Neural progenitor cell (in vitro differentiated cells): ENCODE measurements at regions not wholly inside any gene's neighbourhood (a gene's known extent, or its start where the extent isn't known, plus 50 kb on each side); places are given as distances from the start of the nearest gene placed in this dataset.

ENCODE experiments used
- DNase-seq: peaks from one replicate; pipeline ENCODE4 v3.0.0-alpha.2; 2016; ENCODE audit warnings: low spot score
- H2AFZ ChIP-seq: fragments of 200-600 bp; sonication (generic); replicated peaks from 2 replicates; pipeline ENCODE4 v1.6.1; 2016; ENCODE audit warnings: antibody characterized with exemption
- H3F3A ChIP-seq: fragments of 200-600 bp; sonication (generic); 2 replicates; pipeline ENCODE4 v1.6.1; 2016; ENCODE audit warnings: antibody characterized with exemption, low read depth
- H3K27ac ChIP-seq: fragments of 200-600 bp; sonication (generic); 2 replicates; pipeline ENCODE4 v1.5.1; 2016; ENCODE audit warnings: mild to moderate bottlenecking
- H3K27me3 ChIP-seq: fragments of 200-600 bp; sonication (generic); 2 replicates; pipeline ENCODE4 v1.6.1; 2016; ENCODE audit warnings: mild to moderate bottlenecking, moderate library complexity
- H3K36me3 ChIP-seq: fragments of 200-600 bp; sonication (generic); 2 replicates; pipeline ENCODE4 v1.5.1; 2016
- H3K4me1 ChIP-seq: fragments of 200-600 bp; sonication (generic); 2 replicates; pipeline ENCODE4 v1.6.1; 2016; ENCODE audit warnings: mixed run types
- H3K4me2 ChIP-seq: fragments of 200-600 bp; sonication (generic); 2 replicates; pipeline ENCODE4 v1.6.1; 2016
- H3K4me3 ChIP-seq: fragments of 200-600 bp; sonication (generic); 2 replicates; pipeline ENCODE4 v1.5.1; 2016
- H3K79me2 ChIP-seq: fragments of 200-600 bp; sonication (generic); 2 replicates; pipeline ENCODE4 v1.6.1; 2016; ENCODE audit warnings: low read depth
- H3K9ac ChIP-seq: fragments of 200-600 bp; sonication (generic); 2 replicates; pipeline ENCODE4 v1.6.1; 2016
- H3K9me3 ChIP-seq: fragments of 200-600 bp; sonication (generic); 2 replicates; pipeline ENCODE4 v1.5.1; 2016; ENCODE audit warnings: low read depth
- H4K20me1 ChIP-seq: fragments of 200-600 bp; sonication (generic); 2 replicates; pipeline ENCODE4 v1.6.1; 2016; ENCODE audit warnings: low read depth
- H3K27ac Mint-ChIP-seq: 3 replicates; pipeline ENCODE4 v1.8.0; 2021; ENCODE audit warnings: mixed read lengths
- H3K27me3 Mint-ChIP-seq: 2 replicates; pipeline ENCODE4 v1.8.0; 2022; ENCODE audit warnings: low read depth, mild to moderate bottlenecking, inconsistent platforms, moderate library complexity, mixed read lengths; ENCODE audit not compliant: insufficient read depth
- H3K36me3 Mint-ChIP-seq: 3 replicates; pipeline ENCODE4 v1.8.0; 2021; ENCODE audit warnings: mixed read lengths
- H3K4me1 Mint-ChIP-seq: 3 replicates; pipeline ENCODE4 v1.8.0; 2021; ENCODE audit warnings: mixed read lengths
- H3K4me3 Mint-ChIP-seq: 3 replicates; pipeline ENCODE4 v1.8.0; 2021; ENCODE audit warnings: mild to moderate bottlenecking, moderate library complexity, mixed read lengths
- H3K9me3 Mint-ChIP-seq: 3 replicates; pipeline ENCODE4 v1.8.0; 2020; ENCODE audit warnings: mixed read lengths
- CTCF ChIP-seq: fragments of 200-600 bp; sonication (generic); IDR thresholded peaks from 2 replicates; pipeline ENCODE4 v1.5.1; 2017; ENCODE audit warnings: antibody characterized with exemption, mild to moderate bottlenecking
- EZH2 ChIP-seq: fragments of 200-600 bp; sonication (generic); IDR thresholded peaks from 2 replicates; pipeline ENCODE4 v1.6.1; 2017; ENCODE audit warnings: antibody characterized with exemption, mild to moderate bottlenecking, moderate library complexity
- EZH2phosphoT487 ChIP-seq: fragments of 200-600 bp; sonication (generic); IDR thresholded peaks from 2 replicates; pipeline ENCODE4 v1.6.1; 2017; ENCODE audit warnings: antibody characterized with exemption

- Histone ChIP-seq H3K27ac (no peak overlapping the region), H3F3A (no peaks in the 10 kb centered on the region), H4K20me1 (no peaks in the 10 kb centered on the region), H3K4me1 (no peaks in the 10 kb centered on the region), H3K36me3 (no peaks in the 10 kb centered on the region), H3K4me3 (no peak overlapping the region), H3K9me3 (no peaks in the 10 kb centered on the region), H3K27me3 (no peaks in the 10 kb centered on the region), H3K4me2 (no peak overlapping the region), H3K79me2 (no peaks in the 10 kb centered on the region), H3K9ac (no peak overlapping the region), H2AFZ (no peak overlapping the region)
- no peaks in the 10 kb centered on the region for H3K36me3 Mint-ChIP-seq
- no peak overlapping the region for H3K27ac Mint-ChIP-seq
- H3K27me3 Mint-ChIP-seq: no peaks in the 10 kb centered on the region
- DNase-seq: no peak
- no peaks in the 10 kb centered on the region for H3K9me3 Mint-ChIP-seq
- H3K4me1 Mint-ChIP-seq: no peaks in the 10 kb centered on the region
- no peak overlapping the region for H3K4me3 Mint-ChIP-seq
- no peak for TF ChIP-seq EZH2phosphoT487
Observed at GRCh38 chr12:17652436-17652835, 437.6 kb downstream of the RERGL start.

- Mint-ChIP-seq H3K4me3 (no peak overlapping the region), H3K27me3 (no peaks in the 10 kb centered on the region), H3K27ac (no peak overlapping the region), H3K36me3 (no peaks in the 10 kb centered on the region), H3K9me3 (no peaks in the 10 kb centered on the region), H3K4me1 (peaks cover 6% of the 10 kb centered on the region)
- Histone ChIP-seq H3K4me2 (no peak overlapping the region), H3K79me2 (no peaks in the 10 kb centered on the region), H3K27ac (no peak overlapping the region), H3K9ac (no peak overlapping the region), H3K4me1 (no peaks in the 10 kb centered on the region), H3K27me3 (peaks cover 4% of the 10 kb centered on the region), H3F3A (no peaks in the 10 kb centered on the region), H4K20me1 (no peaks in the 10 kb centered on the region), H3K36me3 (no peaks in the 10 kb centered on the region), H2AFZ (peak overlapping the region; percentile 90), H3K4me3 (no peak overlapping the region), H3K9me3 (no peaks in the 10 kb centered on the region)
- no peak for DNase-seq
- TF ChIP-seq CTCF (no peak), EZH2phosphoT487 (no peak), EZH2 (no peak)
Observed at GRCh38 chr12:17642340-17642650, 447.7 kb downstream of the RERGL start.

- H3K4me3 Mint-ChIP-seq: no peak overlapping the region
- H3K27ac ChIP-seq: no peak overlapping the region
Observed at GRCh38 chr12:17640615-17641014, 449.4 kb downstream of the RERGL start.

GRCh38 chr12:17618831-17619230 is 471.2 kb downstream of the RERGL start:
- H4K20me1 ChIP-seq: no peaks in the 10 kb centered on the region
- no peaks in the 10 kb centered on the region for H3K4me1 ChIP-seq
- no peak overlapping the region for H3K4me3 ChIP-seq
- H3K9me3 ChIP-seq: no peaks in the 10 kb centered on the region
- H3K4me2 ChIP-seq: no peak overlapping the region
- H3K4me1 Mint-ChIP-seq: no peaks in the 10 kb centered on the region
- H3K4me3 Mint-ChIP-seq: no peak overlapping the region
- no peak for TF ChIP-seq CTCF
- TF ChIP-seq EZH2: no peak
- no peak for TF ChIP-seq EZH2phosphoT487
- peaks cover 14% of the 10 kb centered on the region for H3K9me3 Mint-ChIP-seq
- peaks cover 6% of the 10 kb centered on the region for H3K36me3 Mint-ChIP-seq
- no peak overlapping the region for H2AFZ ChIP-seq
- no peak overlapping the region for H3K9ac ChIP-seq
- no peaks in the 10 kb centered on the region for H3K27me3 ChIP-seq
- no peaks in the 10 kb centered on the region for H3K36me3 ChIP-seq
- no peaks in the 10 kb centered on the region for H3K79me2 ChIP-seq
- H3K27ac Mint-ChIP-seq: no peak overlapping the region
- DNase-seq: no peak
- H3F3A ChIP-seq: no peaks in the 10 kb centered on the region
- H3K27me3 Mint-ChIP-seq: no peaks in the 10 kb centered on the region
- H3K27ac ChIP-seq: no peak overlapping the region

More at GRCh38 chr12:17640615-17641014, 449.4 kb downstream of the RERGL start:
- no peak overlapping the region for H3K27ac Mint-ChIP-seq
- H3K27me3 ChIP-seq: peaks cover 4% of the 10 kb centered on the region
- H2AFZ ChIP-seq: no peak overlapping the region
- no peaks in the 10 kb centered on the region for H3K79me2 ChIP-seq
- no peaks in the 10 kb centered on the region for H3K9me3 ChIP-seq
- no peaks in the 10 kb centered on the region for H4K20me1 ChIP-seq
- H3K4me1 Mint-ChIP-seq: peaks cover 6% of the 10 kb centered on the region
- TF ChIP-seq EZH2phosphoT487: no peak
- TF ChIP-seq CTCF: no peak
- TF ChIP-seq EZH2: no peak
- no peaks in the 10 kb centered on the region for H3K27me3 Mint-ChIP-seq
- no peaks in the 10 kb centered on the region for H3F3A ChIP-seq
- H3K36me3 ChIP-seq: no peaks in the 10 kb centered on the region
- no peaks in the 10 kb centered on the region for H3K36me3 Mint-ChIP-seq
- H3K4me1 ChIP-seq: no peaks in the 10 kb centered on the region
- H3K4me2 ChIP-seq: no peak overlapping the region
- no peak for DNase-seq
- H3K4me3 ChIP-seq: no peak overlapping the region
- H3K9ac ChIP-seq: no peak overlapping the region
- H3K9me3 Mint-ChIP-seq: no peaks in the 10 kb centered on the region
